ENCODE measurements at regions not wholly inside any gene's neighbourhood (a gene's known extent, or its start where the extent isn't known, plus 50 kb on each side); places are given as distances from the start of the nearest gene placed in this dataset.

GRCh38 chr6:1042583-1043457 lies 269.1 kb upstream of the FOXQ1 start:
- no peaks in the 10 kb centered on the region for H3K36me3 Mint-ChIP-seq (ENCODE audit: low read depth)
- H3K27me3 Mint-ChIP-seq: peaks cover 21% of the 10 kb centered on the region
- no peak overlapping the region for H3K4me3 Mint-ChIP-seq
- no peak for DNase-seq
- H3K9me3 Mint-ChIP-seq: no peaks in the 10 kb centered on the region
- intact Hi-C loops (cut with micrococcal nuclease): no loop called here
- H3K27ac Mint-ChIP-seq: no peak overlapping the region
- no peaks in the 10 kb centered on the region for H3K4me1 Mint-ChIP-seq

DNA sequence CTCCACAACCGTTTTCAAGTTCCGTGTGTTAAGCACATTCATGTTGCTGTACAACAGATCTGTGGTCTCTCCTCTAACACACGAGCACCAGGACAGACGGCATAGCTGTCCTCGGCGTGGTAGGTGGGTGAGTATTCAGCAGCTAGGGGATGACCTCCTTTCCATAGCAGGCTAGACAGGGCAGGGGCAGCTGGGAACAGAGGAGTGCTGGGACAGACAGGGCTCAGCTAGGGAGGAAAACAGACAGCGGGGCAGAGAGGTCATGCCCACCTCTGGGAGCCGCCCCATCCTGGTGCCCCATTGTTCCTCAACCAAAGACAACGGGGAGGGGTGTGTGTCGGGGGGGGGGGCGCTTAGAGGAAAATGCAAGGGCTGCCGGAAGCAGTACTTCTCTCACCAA lies 271.5 kb upstream of the FOXQ1 start:
- no peaks in the 10 kb centered on the region for H3K9me3 Mint-ChIP-seq
- intact Hi-C loops (cut with micrococcal nuclease): no loop called here

GRCh38 chr6:1039746-1040145 lies 272.2 kb upstream of the FOXQ1 start:
- intact Hi-C loops (cut with micrococcal nuclease): no loop called here
- Mint-ChIP-seq H3K9me3 (no peaks in the 10 kb centered on the region), H3K27me3 (peaks cover 13% of the 10 kb centered on the region), H3K4me1 (no peaks in the 10 kb centered on the region), H3K27ac (no peak overlapping the region), H3K4me3 (no peak overlapping the region), H3K36me3 (ENCODE audit: low read depth) (no peaks in the 10 kb centered on the region)
- no peak for DNase-seq

More for the DNA sequence above, 271.5 kb upstream of the FOXQ1 start:
- Mint-ChIP-seq H3K27me3 (peaks cover 13% of the 10 kb centered on the region), H3K4me1 (no peaks in the 10 kb centered on the region), H3K4me3 (no peak overlapping the region), H3K27ac (no peak overlapping the region), H3K36me3 (ENCODE audit: low read depth) (no peaks in the 10 kb centered on the region)
- DNase-seq: no peak

DNA sequence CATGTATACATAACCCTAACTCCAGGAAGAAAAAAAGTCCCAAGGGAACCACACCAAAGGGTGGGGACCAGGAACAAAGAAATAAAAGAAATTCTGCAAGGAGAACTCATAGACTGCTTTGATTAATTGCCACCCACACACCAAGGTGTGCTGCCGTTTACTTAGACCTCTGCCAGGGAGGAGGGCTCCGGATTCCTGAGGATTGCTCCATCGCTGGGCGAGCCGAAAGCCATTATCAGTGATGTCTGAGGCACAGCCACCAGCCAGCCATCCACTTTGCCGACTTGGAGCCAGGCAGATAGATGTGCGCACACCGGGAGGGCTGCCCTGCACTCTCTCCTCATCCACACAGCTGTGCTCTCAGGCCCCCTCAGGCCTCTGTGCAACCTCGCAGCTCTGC lies 272.7 kb upstream of the FOXQ1 start:
- no peaks in the 10 kb centered on the region for H3K36me3 Mint-ChIP-seq (ENCODE audit: low read depth)
- DNase-seq: no peak
- no peaks in the 10 kb centered on the region for H3K9me3 Mint-ChIP-seq
- no peak overlapping the region for H3K27ac Mint-ChIP-seq
- H3K4me1 Mint-ChIP-seq: no peaks in the 10 kb centered on the region
- intact Hi-C loops (cut with micrococcal nuclease): no loop called here
- H3K27me3 Mint-ChIP-seq: peaks cover 13% of the 10 kb centered on the region
- no peak overlapping the region for H3K4me3 Mint-ChIP-seq

GRCh38 chr6:1037430-1038202 lies 274.3 kb upstream of the FOXQ1 start:
- Mint-ChIP-seq H3K27me3 (peaks cover 8% of the 10 kb centered on the region), H3K4me1 (no peaks in the 10 kb centered on the region), H3K9me3 (no peaks in the 10 kb centered on the region), H3K36me3 (ENCODE audit: low read depth) (no peaks in the 10 kb centered on the region), H3K4me3 (no peak overlapping the region), H3K27ac (no peak overlapping the region)
- no peak for DNase-seq
- intact Hi-C loops (cut with micrococcal nuclease): no loop called here

GRCh38 chr6:1035401-1035800 lies 276.5 kb upstream of the FOXQ1 start:
- intact Hi-C loops (cut with micrococcal nuclease): no loop called here
- H3K9me3 Mint-ChIP-seq: no peaks in the 10 kb centered on the region
- no peaks in the 10 kb centered on the region for H3K4me1 Mint-ChIP-seq
- no peak for DNase-seq
- H3K36me3 Mint-ChIP-seq (ENCODE audit: low read depth): no peaks in the 10 kb centered on the region
- H3K27me3 Mint-ChIP-seq: peaks cover 7% of the 10 kb centered on the region
- H3K4me3 Mint-ChIP-seq: no peak overlapping the region
- H3K27ac Mint-ChIP-seq: no peak overlapping the region

DNA sequence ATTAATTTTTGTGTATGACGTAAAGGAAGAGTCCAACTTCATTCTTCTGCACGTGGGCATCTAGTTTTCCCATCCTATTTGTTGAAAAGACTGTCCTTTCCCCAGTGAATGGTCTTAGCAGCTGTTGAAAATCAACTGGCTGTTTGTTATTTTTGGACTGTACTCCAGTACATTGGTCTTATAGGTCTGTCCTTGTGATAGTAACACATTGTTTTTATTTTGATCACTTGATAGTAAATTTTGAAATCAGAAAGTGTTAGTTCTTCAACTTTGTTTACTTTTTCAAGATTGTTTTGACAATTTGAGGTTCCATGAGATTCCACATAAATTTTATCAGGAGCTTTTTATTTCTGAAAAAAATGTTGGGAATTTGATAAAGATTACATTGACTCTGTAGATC lies 280.2 kb upstream of the FOXQ1 start:
- Mint-ChIP-seq H3K27me3 (peaks cover 8% of the 10 kb centered on the region), H3K4me1 (no peaks in the 10 kb centered on the region), H3K27ac (no peak overlapping the region), H3K4me3 (no peak overlapping the region), H3K36me3 (ENCODE audit: low read depth) (no peaks in the 10 kb centered on the region), H3K9me3 (no peaks in the 10 kb centered on the region)
- DNase-seq: no peak
- intact Hi-C loops (cut with micrococcal nuclease): no loop called here

DNA sequence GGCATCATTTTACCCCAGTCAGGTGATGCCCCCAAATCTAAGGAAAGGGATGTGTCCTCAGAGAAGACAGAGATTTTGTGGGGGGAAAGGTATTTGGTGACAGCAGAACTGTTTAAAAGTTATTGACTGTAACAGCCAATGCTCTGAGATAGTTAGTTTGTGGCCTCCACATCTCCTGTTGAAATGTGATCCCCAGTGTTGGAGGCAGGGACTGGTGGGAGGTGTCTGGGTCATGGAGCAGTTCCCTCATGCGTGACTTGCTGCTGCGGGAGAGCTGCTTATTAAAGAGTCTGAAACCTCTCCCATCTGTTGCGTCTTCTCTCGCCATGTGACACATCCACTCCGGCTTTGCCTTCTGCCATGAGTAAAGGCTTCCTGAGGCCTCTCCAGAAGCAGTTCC lies 282.8 kb upstream of the FOXQ1 start:
- Mint-ChIP-seq H3K4me1 (no peaks in the 10 kb centered on the region), H3K4me3 (no peak overlapping the region), H3K36me3 (ENCODE audit: low read depth) (no peaks in the 10 kb centered on the region), H3K27me3 (peaks cover 8% of the 10 kb centered on the region), H3K9me3 (no peaks in the 10 kb centered on the region), H3K27ac (no peak overlapping the region)
- intact Hi-C loops (cut with micrococcal nuclease): no loop called here
- DNase-seq: no peak

DNA sequence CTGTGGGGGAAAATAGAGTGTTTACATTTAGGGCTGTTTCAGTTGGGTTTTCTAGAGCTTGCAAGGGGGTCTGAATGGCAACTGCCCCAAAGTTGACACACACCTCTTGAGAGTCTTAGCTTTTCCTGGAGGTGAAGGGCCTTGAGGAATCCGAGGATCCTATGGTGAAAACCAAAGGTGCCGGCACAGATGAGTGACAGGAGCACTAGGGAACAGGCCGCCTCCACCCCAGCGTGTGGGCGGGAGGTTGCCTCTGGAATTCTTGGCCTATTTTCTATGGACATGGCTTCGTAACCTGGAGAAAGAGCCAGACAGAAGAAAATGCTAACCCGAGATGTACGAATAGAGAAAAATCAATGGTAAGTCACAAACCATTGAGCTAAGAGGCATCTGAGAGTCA lies 283.2 kb upstream of the FOXQ1 start:
- no peak for DNase-seq
- Mint-ChIP-seq H3K27me3 (peaks cover 8% of the 10 kb centered on the region), H3K4me3 (no peak overlapping the region), H3K36me3 (ENCODE audit: low read depth) (no peaks in the 10 kb centered on the region), H3K27ac (no peak overlapping the region), H3K4me1 (no peaks in the 10 kb centered on the region), H3K9me3 (no peaks in the 10 kb centered on the region)
- intact Hi-C loops (cut with micrococcal nuclease): no loop called here

- H3K36me3 Mint-ChIP-seq (ENCODE audit: low read depth): no peaks in the 10 kb centered on the region
- H3K4me1 Mint-ChIP-seq: no peaks in the 10 kb centered on the region
- intact Hi-C loops (cut with micrococcal nuclease): no loop called here
- no peak for DNase-seq
- H3K27me3 Mint-ChIP-seq: peaks cover 8% of the 10 kb centered on the region
- H3K4me3 Mint-ChIP-seq: no peak overlapping the region
- H3K9me3 Mint-ChIP-seq: no peaks in the 10 kb centered on the region
- no peak overlapping the region for H3K27ac Mint-ChIP-seq
These were observed 283.9 kb upstream of the FOXQ1 start for GRCh38 chr6:1027795-1028569.

DNA sequence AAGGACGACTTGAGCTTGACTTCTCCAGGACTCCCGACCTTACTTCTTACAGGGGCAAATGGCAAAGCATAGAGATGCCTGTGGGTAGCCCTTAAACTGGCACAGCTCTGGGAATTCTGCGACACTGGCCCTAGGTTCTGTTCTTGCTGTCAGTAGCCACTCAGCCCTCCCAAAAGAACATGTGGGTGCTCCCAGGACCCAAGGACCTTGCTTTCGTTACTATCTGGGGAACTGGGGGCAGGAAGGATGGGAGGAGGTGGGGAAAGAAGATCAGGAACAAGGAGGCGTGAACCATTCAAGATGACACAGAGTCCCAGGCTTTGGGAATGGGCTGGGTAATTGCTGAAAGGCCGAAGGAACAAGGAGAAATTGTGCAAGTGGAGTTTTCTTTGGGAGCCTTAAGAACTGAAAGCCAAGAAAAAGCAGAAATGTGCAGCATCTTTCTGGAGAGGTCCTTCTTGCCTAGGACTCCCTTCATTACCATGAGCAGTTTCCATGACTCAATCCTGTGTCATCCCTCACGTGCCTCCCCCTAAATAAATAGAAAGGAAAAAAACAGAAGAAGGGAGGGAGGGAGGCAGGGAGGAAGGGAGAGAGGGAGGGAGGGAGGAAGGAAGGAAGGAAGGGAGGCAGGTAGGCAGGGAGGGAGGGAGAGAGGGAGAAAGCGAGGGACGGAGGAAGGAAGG lies 284.6 kb upstream of the FOXQ1 start:
- Mint-ChIP-seq H3K36me3 (ENCODE audit: low read depth) (no peaks in the 10 kb centered on the region), H3K27ac (no peak overlapping the region), H3K27me3 (peaks cover 8% of the 10 kb centered on the region), H3K4me3 (no peak overlapping the region), H3K9me3 (no peaks in the 10 kb centered on the region), H3K4me1 (no peaks in the 10 kb centered on the region)
- DNase-seq: no peak
- intact Hi-C loops (cut with micrococcal nuclease): no loop called here

DNA sequence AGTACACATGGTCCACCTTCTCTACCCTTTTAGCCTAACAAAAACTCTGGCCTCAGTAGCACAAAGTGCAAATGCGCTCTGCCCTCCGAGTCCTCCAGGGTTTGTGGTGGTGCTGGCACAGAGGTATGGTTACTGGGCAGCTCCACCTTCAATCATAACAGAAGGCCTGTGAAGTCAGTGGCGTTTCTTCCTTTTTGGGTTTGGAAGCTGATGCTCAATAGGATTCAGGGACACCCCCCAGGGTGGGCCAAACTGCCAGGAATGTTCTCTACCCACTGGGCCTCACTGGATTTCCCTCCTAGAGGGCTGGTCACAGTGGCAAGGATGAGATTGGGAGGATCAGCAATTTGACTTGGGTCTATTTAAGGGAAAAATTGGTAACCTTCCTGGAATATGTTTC lies 286.1 kb upstream of the FOXQ1 start:
- Mint-ChIP-seq H3K27ac (no peak overlapping the region), H3K4me1 (no peaks in the 10 kb centered on the region), H3K9me3 (peaks cover 4% of the 10 kb centered on the region), H3K4me3 (no peak overlapping the region), H3K36me3 (ENCODE audit: low read depth) (no peaks in the 10 kb centered on the region), H3K27me3 (peaks cover 5% of the 10 kb centered on the region)
- intact Hi-C loops (cut with micrococcal nuclease): no loop called here
- DNase-seq: no peak

GRCh38 chr6:1024587-1024986 lies 287.3 kb upstream of the FOXQ1 start:
- intact Hi-C loops (cut with micrococcal nuclease): no loop called here
- Mint-ChIP-seq H3K36me3 (ENCODE audit: low read depth) (no peaks in the 10 kb centered on the region), H3K4me1 (no peaks in the 10 kb centered on the region), H3K4me3 (no peak overlapping the region), H3K27ac (no peak overlapping the region), H3K27me3 (peaks cover 5% of the 10 kb centered on the region), H3K9me3 (peaks cover 4% of the 10 kb centered on the region)
- no peak for DNase-seq

Data from activated CD4-positive, alpha-beta T cell treated with anti-CD3 and anti-CD28 coated beads, Interleukin-2, amount 10 ng/mL, durations not matched to agents 24 days and 14 days (primary cell).